Uterus (tissue), 3 donors: ENCODE measurements at regions not wholly inside any gene's neighbourhood (a gene's known extent, or its start where the extent isn't known, plus 50 kb on each side); places are given as distances from the start of the nearest gene placed in this dataset.

Experiments
- DNase-seq, 2 donors: peaks; one replicate each; pipeline ENCODE4 v3.0.0-alpha.2; 2019 to 2020
- H3K27ac ChIP-seq, 2 donors: fragments of 200-600 bp; sonication (generic); 1 replicate in 1 of 2; 2 replicates in 1 of 2; pipeline ENCODE4 v1.5.1; 2016 to 2018
- H3K27me3 ChIP-seq, 2 donors: fragments of 200-600 bp; sonication (generic); one replicate each; pipeline ENCODE4 v1.5.1; 2018 to 2019; ENCODE audit warnings: control low read depth in 1 of 2
- H3K36me3 ChIP-seq, 2 donors: fragments of 200-600 bp; sonication (generic); one replicate each; pipeline ENCODE4 v1.5.1; 2019; ENCODE audit warnings: control low read depth in 1 of 2
- H3K4me1 ChIP-seq, 2 donors: fragments of 200-600 bp; sonication (generic); one replicate each; pipeline ENCODE4 v1.5.1; 2018 to 2019; ENCODE audit warnings: control low read depth in 1 of 2
- H3K4me3 ChIP-seq, 2 donors: fragments of 200-600 bp; sonication (generic); 1 replicate in 1 of 2; 2 replicates in 1 of 2; pipeline ENCODE4 v1.5.1; 2018 to 2019; ENCODE audit warnings: mild to moderate bottlenecking in 1 of 2
- H3K9me3 ChIP-seq, 2 donors: fragments of 200-600 bp; sonication (generic); one replicate each; pipeline ENCODE4 v1.5.1; 2019; ENCODE audit warnings: control low read depth in 1 of 2
- POLR2A ChIP-seq, 2 donors: fragments of 450-650 bp; IDR thresholded peaks; one replicate each; pipeline ENCODE4 v1.6.1; 2016; ENCODE audit warnings: antibody characterized with exemption in 2 of 2, mild to moderate bottlenecking in 1 of 2, moderate library complexity in 1 of 2
- intact Hi-C: fragments of 100-400 bp; cut with DNase I; formaldehyde crosslinking; loops from one replicate; pipeline ENCODE4 v1.15.1; 2023; ENCODE audit warnings: low total_unique reads
- TF ChIP-seq, protein P1 (sequence below), 4 experiments: fragments of 200-600 bp in 2 of 4; fragments of 450-650 bp in 2 of 4; sonication (generic) in 2 of 4; IDR thresholded peaks; one replicate each; pipeline ENCODE4 v1.5.1; 2016 to 2019; ENCODE audit warnings: antibody characterized with exemption in 4 of 4, mild to moderate bottlenecking in 2 of 4, moderate library complexity in 1 of 4
- donor health status: DM: yes; HTN: yes; CAD: no.

DNA sequence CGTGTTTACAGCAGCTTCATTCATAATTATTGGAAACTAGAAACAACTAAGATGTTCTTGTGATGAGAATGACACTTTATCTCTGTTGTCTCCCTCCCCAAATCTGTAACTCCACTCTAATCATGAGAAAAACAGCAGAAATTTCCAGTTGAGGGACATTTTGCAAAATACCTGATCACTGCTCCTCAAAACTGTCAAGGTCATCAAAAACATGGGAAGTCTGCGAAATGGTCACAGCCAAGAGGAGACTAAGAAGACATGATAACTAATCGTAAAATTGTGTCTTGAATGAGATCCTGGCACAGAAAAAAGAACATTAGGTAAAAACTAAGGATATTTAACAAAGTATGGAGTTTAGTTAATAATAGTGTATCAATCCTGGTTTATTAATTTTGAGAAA, 204.2 kb downstream of the CYLD start:
- Histone ChIP-seq H3K36me3 (no peaks in the 10 kb centered on the region), H3K27ac (no peak overlapping the region)

DNA sequence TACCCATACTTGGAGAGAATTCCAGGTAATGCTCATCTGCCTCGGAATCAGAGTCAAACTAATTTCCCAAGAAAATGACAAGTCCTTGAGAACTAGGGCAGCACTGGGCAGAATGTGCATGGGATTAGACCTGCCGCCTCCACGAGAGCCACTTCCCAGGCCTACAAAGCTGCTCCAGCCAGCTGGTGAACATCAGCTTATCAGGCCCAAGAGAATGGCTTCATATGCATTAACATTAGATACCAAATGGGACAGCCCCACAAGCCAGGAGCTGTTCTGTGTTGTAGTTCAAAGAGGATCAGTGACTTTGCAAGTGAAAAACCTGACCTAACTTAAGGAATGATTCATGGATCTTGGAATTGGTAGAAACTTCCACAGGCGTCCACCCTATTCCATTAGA, 203.3 kb downstream of the CYLD start:
- Histone ChIP-seq H3K36me3 (no peaks in the 10 kb centered on the region), H3K27ac (no peak overlapping the region), H3K9me3 (no peaks in the 10 kb centered on the region), H3K4me1 (no peaks in the 10 kb centered on the region), H3K27me3 (no peaks in the 10 kb centered on the region), H3K4me3 (no peak overlapping the region)
- no peak for DNase-seq
- intact Hi-C loops = no loop called here
- no peak for TF ChIP-seq POLR2A (IDR thresholded peaks at IDR 0.05)

More for the DNA sequence above, 204.2 kb downstream of the CYLD start:
- Histone ChIP-seq H3K9me3 (no peaks in the 10 kb centered on the region), H3K4me3 (no peak overlapping the region), H3K4me1 (no peaks in the 10 kb centered on the region), H3K27me3 (no peaks in the 10 kb centered on the region)
- intact Hi-C loops = no loop called here
- TF ChIP-seq, protein P1, sequence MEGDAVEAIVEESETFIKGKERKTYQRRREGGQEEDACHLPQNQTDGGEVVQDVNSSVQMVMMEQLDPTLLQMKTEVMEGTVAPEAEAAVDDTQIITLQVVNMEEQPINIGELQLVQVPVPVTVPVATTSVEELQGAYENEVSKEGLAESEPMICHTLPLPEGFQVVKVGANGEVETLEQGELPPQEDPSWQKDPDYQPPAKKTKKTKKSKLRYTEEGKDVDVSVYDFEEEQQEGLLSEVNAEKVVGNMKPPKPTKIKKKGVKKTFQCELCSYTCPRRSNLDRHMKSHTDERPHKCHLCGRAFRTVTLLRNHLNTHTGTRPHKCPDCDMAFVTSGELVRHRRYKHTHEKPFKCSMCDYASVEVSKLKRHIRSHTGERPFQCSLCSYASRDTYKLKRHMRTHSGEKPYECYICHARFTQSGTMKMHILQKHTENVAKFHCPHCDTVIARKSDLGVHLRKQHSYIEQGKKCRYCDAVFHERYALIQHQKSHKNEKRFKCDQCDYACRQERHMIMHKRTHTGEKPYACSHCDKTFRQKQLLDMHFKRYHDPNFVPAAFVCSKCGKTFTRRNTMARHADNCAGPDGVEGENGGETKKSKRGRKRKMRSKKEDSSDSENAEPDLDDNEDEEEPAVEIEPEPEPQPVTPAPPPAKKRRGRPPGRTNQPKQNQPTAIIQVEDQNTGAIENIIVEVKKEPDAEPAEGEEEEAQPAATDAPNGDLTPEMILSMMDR (IDR thresholded peaks at IDR 0.05) = no peak
- no peak for TF ChIP-seq POLR2A (IDR thresholded peaks at IDR 0.05)
- no peak for DNase-seq

DNA sequence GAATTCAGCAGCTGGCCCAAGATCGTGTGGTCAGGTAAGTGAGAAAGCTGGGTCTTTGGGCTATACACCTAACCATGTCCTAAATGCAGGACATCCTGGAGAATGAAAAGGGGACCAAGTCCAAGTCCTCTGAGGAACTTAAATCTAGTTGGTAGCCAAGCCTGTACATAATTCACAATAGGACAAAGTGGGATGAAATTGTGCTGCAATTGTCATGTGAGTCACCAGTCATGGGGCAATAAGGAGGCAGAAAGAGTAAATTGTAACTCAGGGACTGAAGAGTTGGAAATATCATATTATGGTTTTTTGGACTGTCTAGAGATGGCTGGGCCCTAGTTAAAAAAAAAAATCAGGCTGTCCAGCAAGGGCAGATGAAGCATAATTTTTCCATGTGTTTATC, 202.6 kb downstream of the CYLD start:
- Histone ChIP-seq H3K4me3 (no peak overlapping the region), H3K27me3 (no peaks in the 10 kb centered on the region), H3K4me1 (no peaks in the 10 kb centered on the region), H3K27ac (no peak overlapping the region), H3K9me3 (no peaks in the 10 kb centered on the region), H3K36me3 (no peaks in the 10 kb centered on the region)
- intact Hi-C loops = no loop called here
- no peak for DNase-seq
- TF ChIP-seq, protein P1 (IDR thresholded peaks at IDR 0.05) = no peak
- no peak for TF ChIP-seq POLR2A (IDR thresholded peaks at IDR 0.05)

DNA sequence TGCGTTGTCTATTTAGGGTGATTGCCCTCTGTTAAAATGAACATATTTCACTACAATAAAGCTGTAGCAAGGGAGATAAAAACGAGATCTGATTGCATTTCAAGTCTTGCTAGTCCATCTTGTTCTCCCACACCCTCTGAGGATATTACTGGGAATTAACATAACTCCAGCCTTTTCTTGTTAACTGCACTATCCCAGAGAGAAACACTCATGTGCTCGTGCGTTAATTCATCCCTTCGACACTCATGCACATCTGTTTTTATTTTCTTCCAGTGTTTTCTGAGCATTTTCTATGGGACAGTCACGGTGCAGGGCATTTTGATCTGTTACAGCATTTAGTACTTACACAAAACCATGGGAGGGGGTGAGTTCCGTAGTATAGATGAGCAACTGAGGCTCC, 202.1 kb downstream of the CYLD start:
- Histone ChIP-seq H3K27ac (no peak overlapping the region), H3K4me1 (no peaks in the 10 kb centered on the region), H3K9me3 (no peaks in the 10 kb centered on the region), H3K36me3 (no peaks in the 10 kb centered on the region), H3K27me3 (no peaks in the 10 kb centered on the region), H3K4me3 (no peak overlapping the region)
- TF ChIP-seq, protein P1 (IDR thresholded peaks at IDR 0.05) = no peak
- no peak for DNase-seq
- intact Hi-C loops = no loop called here

DNA sequence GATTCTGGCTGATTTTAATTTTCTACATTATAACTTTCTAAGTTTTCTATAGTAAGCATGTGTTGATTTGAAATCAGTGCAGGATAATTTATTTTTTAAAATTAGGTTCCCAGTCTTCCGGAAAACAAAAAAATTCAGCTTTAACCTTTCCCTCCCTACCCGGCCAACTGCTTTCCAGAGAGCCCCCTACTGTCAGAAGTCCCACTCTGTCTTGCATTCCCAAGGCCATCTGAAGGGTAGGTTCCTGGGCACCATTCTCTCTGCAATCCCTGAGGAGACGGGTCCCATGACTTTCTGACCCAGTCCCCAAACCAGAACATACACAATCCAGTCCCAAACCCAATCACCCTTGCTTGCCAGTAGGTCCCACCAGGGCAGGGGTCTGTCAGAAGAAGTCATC, 200.3 kb downstream of the CYLD start:
- no peak for DNase-seq
- Histone ChIP-seq H3K27ac (no peak overlapping the region), H3K4me1 (no peaks in the 10 kb centered on the region), H3K27me3 (no peaks in the 10 kb centered on the region), H3K36me3 (no peaks in the 10 kb centered on the region), H3K9me3 (no peaks in the 10 kb centered on the region), H3K4me3 (no peak overlapping the region)
- TF ChIP-seq, protein P1 (IDR thresholded peaks at IDR 0.05) = no peak
- no peak for TF ChIP-seq POLR2A (IDR thresholded peaks at IDR 0.05)
- intact Hi-C loops = no loop called here

DNA sequence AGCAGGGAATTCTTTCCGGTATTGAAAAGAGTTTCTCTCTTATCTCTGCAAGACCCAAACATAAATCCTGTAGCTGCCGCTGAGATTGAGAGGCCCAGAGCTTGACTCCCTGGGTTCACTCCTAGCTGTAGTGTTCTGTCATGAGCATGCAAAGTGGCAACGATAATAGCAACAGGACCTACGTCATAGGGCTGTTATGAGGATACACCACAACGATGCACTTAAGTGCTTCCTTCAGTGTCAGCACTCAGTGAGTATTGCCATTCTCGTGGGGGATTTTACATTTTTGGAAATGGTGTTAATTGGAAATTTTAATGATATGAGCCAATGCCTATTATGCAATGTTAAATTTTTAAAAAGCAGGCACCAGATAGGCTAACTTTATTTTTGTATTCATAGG, 199.8 kb downstream of the CYLD start:
- H3K4me3 ChIP-seq = no peak overlapping the region
- intact Hi-C loops = no loop called here
- no peaks in the 10 kb centered on the region for H3K4me1 ChIP-seq
- H3K27me3 ChIP-seq = no peaks in the 10 kb centered on the region
- no peak overlapping the region for H3K27ac ChIP-seq
- DNase-seq = no peak
- TF ChIP-seq, protein P1 (IDR thresholded peaks at IDR 0.05) = no peak
- TF ChIP-seq POLR2A (IDR thresholded peaks at IDR 0.05) = no peak
- H3K36me3 ChIP-seq = no peaks in the 10 kb centered on the region
- no peaks in the 10 kb centered on the region for H3K9me3 ChIP-seq
